22Rv1 (cell line): ENCODE measurements at regions not wholly inside any gene's neighbourhood (a gene's known extent, or its start where the extent isn't known, plus 50 kb on each side); places are given as distances from the start of the nearest gene placed in this dataset.
A peak's percentile ranks its signal among the peaks of the same experiment; 100 is the strongest.

ENCODE experiments used
- H3K27ac ChIP-seq: fragments of 450-650 bp; 2 replicates; pipeline ENCODE4 v1.5.1; 2017
- CTCF ChIP-seq: fragments of 450-650 bp; IDR thresholded peaks from 2 replicates; pipeline ENCODE4 v1.5.1; 2017; ENCODE audit warnings: mild to moderate bottlenecking
- ZFX ChIP-seq: fragments of 450-650 bp; IDR thresholded peaks from 2 replicates; pipeline ENCODE4 v1.6.1; 2017; ENCODE audit warnings: antibody characterized with exemption, borderline replicate concordance

GRCh38 chr4:138090918-138091676, 151.1 kb downstream of the SLC7A11 start:
- TF ChIP-seq ZFX (no peak), CTCF (no peak)
- no peak overlapping the region for H3K27ac ChIP-seq

- H3K27ac ChIP-seq = no peak overlapping the region
- TF ChIP-seq ZFX = no peak
- TF ChIP-seq CTCF = peak; percentile 91
Measured at GRCh38 chr4:138090150-138090917, 151.8 kb downstream of the SLC7A11 start.

- TF ChIP-seq CTCF = no peak
- H3K27ac ChIP-seq = no peak overlapping the region
Measured at GRCh38 chr4:138088449-138089208, 153.5 kb downstream of the SLC7A11 start.

GRCh38 chr4:138087066-138087719, 155.0 kb downstream of the SLC7A11 start:
- no peak overlapping the region for H3K27ac ChIP-seq
- no peak for TF ChIP-seq ZFX
- TF ChIP-seq CTCF = no peak

- no peak for TF ChIP-seq CTCF
- TF ChIP-seq ZFX = no peak
- H3K27ac ChIP-seq = no peak overlapping the region
Measured at GRCh38 chr4:138086611-138087041, 155.5 kb downstream of the SLC7A11 start.

- H3K27ac ChIP-seq = no peak overlapping the region
- TF ChIP-seq CTCF (no peak), ZFX (no peak)
Measured at GRCh38 chr4:138085736-138086305, 156.3 kb downstream of the SLC7A11 start.
